Left hindlimb (tissue), 1 donor: ENCODE measurements at regions not wholly inside any gene's neighbourhood (a gene's known extent, or its start where the extent isn't known, plus 50 kb on each side); places are given as distances from the start of the nearest gene placed in this dataset.

Source experiments
- DNase-seq: peaks from one replicate; pipeline ENCODE4 v3.0.0-alpha.2; 2018

DNA sequence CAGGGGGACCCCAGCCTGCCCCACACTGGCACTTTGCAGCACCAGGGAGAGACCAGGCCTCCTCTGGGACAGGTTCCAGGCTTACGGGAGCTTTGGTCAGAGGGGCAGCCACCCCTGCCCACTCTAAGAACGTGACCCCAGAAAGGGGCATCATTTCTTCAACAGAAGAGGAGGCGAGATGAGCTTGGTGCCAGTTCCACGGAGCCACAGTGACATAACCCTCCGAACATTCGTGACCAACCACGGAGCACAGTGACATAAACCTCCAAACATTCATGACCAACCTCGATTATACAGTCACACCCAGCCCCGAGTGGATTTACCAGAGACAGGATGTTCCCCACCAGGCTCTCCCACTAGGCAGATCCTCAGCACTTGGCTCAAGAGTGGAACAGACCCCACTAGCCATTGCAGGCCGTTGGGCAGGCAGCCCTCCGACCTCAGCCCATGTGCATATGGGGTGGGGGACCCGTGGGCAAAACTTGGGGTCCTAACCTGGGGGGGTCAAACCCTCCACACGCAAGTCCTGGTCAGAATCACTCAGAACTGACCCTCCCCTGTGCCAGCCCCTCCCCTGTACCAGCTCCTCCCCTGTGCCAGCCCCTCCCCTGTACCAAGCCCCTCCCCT, 112.9 kb downstream of the METRNL start:
- peak; percentile 40 for DNase-seq

GRCh38 chr17:83192789-83193335, 113.5 kb downstream of the METRNL start:
- peak; percentile 17 for DNase-seq

DNA sequence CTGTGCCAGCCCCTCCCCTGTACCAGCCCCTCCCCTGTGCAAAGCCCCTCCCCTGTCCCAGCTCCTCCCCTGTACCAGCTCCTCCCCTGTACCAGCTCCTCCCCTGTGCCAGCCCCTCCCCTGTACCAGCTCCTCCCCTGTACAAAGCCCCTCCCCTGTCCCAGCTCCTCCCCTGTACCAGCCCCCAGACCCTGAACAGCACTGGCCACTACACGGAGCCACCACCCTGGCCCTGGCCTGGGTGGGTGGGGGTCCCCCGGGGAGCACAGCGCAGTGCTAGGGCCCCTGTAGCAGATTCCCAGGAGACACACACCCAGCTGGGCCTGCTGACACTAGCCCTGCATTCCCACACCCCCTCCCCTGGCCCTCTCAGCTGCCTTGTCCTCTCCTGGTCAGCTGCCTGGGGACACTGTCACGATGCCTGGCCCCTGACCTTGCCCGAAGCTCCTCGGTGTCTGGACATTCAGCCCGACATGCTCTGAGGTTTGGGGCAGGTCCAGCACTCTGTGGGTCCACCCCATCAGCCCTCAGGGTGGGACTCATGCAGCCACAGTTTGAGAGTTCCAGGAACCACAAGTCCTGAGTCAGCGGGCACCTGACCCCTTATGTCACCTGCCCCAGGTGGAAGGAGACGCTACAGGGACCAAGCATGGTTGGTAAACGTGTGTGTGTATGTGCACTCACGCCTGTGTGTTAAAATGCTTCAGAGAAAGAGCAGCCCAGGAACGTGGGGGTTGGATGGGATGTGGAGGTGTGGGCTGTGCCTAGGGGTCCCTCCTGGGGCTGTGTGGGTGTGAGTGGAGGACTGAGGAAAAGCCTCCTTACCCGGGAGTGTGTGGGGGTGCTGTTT, 114.2 kb downstream of the METRNL start:
- peak; percentile 42 for DNase-seq

- DNase-seq = peak; percentile 26
Observed at GRCh38 chr17:83194186-83194561, 114.8 kb downstream of the METRNL start.

GRCh38 chr17:83194761-83195329, 115.4 kb downstream of the METRNL start:
- DNase-seq = peak; percentile 44

DNA sequence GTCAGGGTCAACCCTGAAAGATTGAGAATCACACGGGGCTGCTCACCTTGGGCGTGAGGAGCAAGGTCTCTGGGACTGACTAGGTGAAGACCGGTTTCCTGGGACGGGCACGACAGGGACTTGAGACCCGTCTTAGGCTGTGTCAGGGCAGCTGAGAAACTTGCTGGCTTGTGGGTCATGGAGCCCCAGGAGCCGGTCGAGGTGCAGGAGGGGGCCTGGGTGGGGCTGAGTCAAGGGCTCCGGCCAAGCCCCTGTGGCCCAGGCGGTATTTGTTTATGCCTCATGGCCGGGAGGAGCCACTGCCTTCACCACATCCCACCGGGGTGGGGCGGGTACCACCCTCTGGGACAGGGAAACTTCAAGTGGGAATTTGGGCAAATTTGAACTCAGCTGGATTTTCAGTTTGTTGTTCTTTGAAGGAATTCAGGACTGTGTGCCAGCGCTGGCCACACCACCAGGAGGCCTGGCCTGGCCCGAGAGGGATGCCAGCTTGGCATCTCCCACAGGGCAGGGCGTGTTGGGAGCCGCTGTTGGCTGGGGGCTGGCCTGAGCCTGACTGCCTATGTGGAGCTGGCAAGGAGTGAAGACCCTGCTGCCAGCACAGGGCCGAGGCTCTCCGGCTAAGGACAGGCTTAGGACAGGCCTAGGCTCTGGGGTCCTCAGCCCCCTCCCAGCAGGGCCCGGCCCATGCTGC, 116.1 kb downstream of the METRNL start:
- DNase-seq = peak; percentile 78

- DNase-seq = no peak
Observed at GRCh38 chr17:83196024-83196365, 116.6 kb downstream of the METRNL start.

DNA sequence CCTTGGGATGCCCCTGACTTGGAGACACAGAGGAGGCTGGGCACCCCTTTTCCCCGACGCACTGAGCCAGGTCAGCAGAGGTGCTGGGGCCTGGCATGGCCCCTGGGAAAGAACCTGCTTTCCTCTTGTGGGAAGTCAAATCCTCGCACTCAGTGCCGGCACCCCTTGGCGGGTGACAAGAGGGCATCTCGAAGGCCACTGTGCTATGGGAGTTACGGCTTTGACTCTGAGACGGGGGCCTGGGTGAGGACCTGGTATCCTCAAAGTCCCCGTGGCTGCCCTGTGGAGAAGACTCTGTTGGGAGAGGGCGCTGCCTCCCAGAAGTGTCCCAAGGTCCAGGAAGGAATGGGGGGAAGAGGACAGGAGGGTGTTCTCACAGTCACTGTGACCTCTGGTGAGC, 117.0 kb downstream of the METRNL start:
- no peak for DNase-seq

DNA sequence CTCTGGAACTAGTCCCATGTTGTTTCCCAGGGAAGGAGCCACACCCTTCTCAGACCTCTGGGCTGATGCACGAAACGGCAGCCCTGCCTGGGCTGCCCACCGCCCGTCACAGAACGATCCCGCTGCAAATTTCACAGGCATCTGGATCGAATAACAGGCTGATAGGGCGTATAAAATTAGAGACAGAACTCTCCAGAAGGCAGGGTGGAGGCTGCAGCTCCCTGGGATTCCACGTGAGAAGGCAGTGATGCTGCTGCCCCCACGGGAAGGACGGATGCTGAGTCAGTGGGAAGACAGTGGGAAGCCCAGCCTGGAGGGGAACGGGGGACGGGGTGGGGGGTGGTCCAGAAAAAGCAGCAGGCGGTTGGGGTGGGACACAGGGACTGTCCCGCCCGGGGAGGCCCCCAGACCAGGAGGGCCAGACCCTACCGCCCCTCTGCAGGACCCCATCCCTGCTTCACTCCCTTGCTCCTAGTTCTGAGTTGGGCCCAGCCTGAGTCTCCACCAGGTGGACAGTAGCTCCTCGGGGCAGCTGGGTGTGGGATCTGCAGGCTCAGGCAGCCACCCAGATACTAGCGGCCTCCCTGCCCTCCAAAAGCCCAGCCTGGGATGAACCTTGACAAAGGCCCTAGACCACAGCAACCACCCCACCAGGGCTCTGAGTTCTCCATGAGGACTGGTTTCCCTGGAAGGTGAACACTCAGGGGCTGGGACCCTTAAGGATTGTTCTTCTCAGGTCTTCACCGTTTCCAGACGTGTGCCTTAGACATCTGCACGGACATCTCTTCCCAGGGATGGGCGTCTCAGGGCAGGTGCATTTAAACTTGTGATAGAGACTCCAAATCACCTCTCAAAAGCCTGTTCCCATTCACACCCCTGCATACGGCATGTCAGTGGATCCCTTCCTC, 117.8 kb downstream of the METRNL start:
- no peak for DNase-seq

DNA sequence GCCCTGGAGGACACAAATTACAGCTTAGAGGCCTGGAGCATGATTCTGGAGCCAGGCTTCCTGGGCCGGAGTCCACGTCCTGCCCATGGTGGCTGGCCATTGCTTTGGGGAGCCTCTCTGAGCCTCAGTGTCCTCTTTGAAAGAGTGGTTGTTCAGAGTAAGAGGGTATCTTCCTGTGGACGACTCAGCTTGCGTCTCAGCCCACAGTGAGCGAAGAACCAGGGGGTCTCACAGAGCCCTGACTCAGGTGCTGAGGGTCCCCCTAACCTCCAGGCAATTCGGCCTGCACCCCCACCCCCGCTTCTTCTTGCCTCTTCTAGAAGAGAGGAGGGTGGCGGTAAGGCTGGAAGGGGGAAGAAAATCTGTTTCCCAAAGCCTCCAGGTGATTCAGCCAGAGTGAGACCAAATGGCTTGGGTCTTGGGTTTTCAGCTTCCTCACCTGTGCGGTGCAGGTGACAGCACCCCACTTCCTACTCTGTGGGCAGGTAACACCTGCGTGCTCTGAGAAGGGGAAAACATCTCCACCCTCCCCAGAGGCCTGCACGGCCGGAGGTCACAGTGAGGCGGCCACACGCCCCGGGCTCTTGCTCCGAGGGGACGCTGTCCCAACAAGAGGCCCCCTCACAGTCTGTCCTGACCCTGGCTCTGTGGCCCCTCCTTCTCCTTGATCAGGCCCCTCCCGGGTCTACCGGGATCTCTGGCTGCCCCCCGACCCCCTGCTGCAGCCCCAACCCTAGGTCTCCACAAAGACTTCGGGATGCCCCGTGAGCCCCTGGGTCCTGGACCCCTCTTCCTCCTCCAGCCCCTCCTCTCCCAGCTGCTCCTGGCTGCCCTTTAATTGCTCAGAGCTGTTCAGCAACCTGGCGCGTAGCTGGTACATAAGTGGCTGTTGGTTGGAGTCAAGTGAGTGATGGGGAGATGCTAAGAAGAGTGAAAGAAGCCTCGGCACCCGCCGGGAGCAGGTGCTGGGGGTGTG, 119.2 kb downstream of the METRNL start:
- no peak for DNase-seq

DNA sequence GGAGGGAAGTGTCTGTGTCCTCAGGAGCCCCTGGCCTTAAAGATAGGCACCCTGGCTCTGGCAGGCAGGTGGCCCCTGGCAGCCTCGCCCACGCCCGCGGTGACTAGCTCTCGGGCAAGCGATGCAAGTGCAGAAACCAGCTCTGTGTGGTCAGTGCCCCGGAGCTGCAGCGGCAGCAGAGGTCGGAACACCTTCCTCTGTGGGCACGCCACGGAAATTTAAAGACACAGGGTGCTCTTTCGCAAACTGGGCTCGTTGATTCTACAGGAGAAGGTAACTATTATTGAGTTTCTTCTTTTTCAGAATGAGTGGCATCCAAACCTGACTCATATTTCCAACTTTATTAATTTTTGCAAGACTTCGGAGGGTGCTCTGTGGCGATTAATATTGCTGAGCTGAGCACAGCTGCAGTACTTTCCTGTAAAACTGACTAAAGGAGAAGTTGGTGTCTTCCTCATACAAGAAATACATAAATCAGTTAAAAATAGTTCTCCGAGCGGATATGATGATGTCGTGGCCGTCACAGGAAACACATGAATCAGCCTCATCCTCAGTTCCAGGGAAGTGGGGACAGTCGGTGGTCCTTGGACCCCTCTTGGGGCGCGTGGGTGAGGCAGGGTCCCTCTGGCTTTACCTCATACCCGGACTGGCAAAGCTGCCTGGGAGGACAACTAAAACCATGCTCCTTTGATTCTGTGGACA, 120.2 kb downstream of the METRNL start:
- no peak for DNase-seq

GRCh38 chr17:83200231-83200699, 120.9 kb downstream of the METRNL start:
- DNase-seq = peak; percentile 56

DNA sequence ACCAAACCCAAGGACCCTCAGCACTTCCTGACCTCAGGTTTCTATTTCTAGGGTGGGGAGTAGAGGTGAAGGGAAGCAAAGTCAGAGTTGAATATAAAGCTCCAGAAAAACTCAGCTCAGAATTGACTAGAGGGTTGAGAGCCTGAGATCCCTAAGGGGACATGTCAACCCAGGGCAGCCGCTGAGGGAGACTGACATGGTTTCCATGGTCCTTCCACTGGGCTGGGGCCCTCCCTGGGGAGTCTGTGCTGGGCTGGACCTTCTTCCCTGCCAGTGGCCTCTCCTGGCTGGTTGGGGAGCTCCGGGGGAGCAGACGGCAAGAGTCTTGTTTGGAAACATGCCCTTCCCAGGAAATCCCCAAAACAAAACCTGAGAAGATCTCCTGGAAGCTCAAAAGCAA, 121.3 kb downstream of the METRNL start:
- no peak for DNase-seq

GRCh38 chr17:83201206-83202001, 122.0 kb downstream of the METRNL start:
- DNase-seq = no peak

DNA sequence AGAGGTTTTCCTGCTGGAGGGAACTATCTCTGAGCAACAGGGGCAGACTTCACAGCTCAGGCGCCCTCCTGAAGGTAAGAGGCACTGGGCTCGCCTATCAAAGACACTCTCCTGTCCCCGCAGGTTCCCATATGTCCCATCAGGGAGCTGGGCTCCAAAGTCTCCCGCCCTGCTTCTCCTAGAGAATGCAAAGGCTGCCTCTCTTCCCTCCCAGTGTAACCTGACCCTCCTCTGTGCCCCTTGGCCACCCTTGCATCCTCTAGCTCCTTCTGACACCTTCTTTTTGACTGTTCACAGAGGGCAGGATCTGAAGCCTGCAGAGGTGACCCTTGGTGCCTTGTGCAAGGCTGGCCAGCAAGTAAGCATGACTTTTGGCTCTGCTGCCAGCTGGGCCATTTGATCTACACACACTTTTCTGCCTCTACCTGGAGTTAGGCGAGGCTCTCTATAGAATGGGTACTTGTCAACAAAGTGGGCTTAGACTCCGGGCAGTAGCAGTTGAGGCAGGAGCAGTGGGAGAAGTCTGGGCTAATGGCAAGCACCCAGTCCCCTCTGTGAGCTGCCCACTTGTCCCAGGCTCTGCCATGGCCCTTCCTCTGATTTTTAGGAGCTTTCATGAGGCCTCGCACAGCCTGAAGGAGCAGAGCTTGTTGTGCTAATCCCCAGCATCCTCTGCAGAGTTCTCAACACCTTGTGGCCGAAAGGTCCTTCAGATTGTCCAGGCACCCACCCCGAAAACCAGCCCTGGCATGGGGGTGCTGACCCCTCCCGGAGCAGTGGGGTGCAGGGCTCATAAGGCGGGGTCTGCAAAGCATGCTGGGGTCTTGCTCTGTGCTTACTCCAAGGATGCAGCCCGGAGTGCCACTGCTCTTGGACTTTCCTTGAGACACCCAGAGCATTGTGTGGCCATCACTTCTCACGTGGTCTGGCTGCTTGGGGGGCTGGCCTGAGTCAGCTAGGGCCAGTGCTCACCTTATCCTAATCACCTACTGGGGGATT, 122.9 kb downstream of the METRNL start:
- DNase-seq = no peak

GRCh38 chr17:83203073-83203471, 123.7 kb downstream of the METRNL start:
- no peak for DNase-seq

GRCh38 chr17:83203472-83204221, 124.2 kb downstream of the METRNL start:
- no peak for DNase-seq
